NCI-H146 treated with DMSO at 0.1 percent for 48 hours (cell line): ENCODE measurements at regions not wholly inside any gene's neighbourhood (a gene's known extent, or its start where the extent isn't known, plus 50 kb on each side); places are given as distances from the start of the nearest gene placed in this dataset.

Experiments
- DNase-seq: peaks from one replicate; lab custom pipeline; 2025; ENCODE audit not compliant: unreplicated experiment; lab: John Stamatoyannopoulos, UW

- DNase-seq: no peak
Measured at GRCh38 chr4:130416228-130416627, 1320.3 kb downstream of the C4orf33 start.

- DNase-seq: no peak
Measured at GRCh38 chr4:130419211-130419975, 1323.4 kb downstream of the C4orf33 start.

- DNase-seq: no peak
Measured at GRCh38 chr4:130422261-130422660, 1326.3 kb downstream of the C4orf33 start.

GRCh38 chr4:130424211-130424610, 1328.3 kb downstream of the C4orf33 start:
- DNase-seq: no peak

- DNase-seq: no peak
Measured at GRCh38 chr4:130432289-130432688, 1336.3 kb downstream of the C4orf33 start.

GRCh38 chr4:130449741-130450140, 1353.8 kb downstream of the C4orf33 start:
- no peak for DNase-seq

GRCh38 chr4:130468340-130468739, 1372.4 kb downstream of the C4orf33 start:
- no peak for DNase-seq

- no peak for DNase-seq
Measured at GRCh38 chr4:130478406-130478805, 1382.5 kb downstream of the C4orf33 start.

GRCh38 chr4:130479020-130479419, 1383.1 kb downstream of the C4orf33 start:
- no peak for DNase-seq

GRCh38 chr4:130479674-130480073, 1383.7 kb downstream of the C4orf33 start:
- no peak for DNase-seq

GRCh38 chr4:130484826-130485225, 1388.9 kb downstream of the C4orf33 start:
- no peak for DNase-seq

GRCh38 chr4:130485371-130485770, 1389.4 kb downstream of the C4orf33 start:
- DNase-seq: no peak

- no peak for DNase-seq
Measured at GRCh38 chr4:130486186-130486585, 1390.2 kb downstream of the C4orf33 start.

GRCh38 chr4:130486841-130487240, 1390.9 kb downstream of the C4orf33 start:
- no peak for DNase-seq

GRCh38 chr4:130510661-130511060, 1414.7 kb downstream of the C4orf33 start:
- DNase-seq: no peak

- DNase-seq: no peak
Measured at GRCh38 chr4:130511776-130512175, 1415.8 kb downstream of the C4orf33 start.

GRCh38 chr4:130524057-130524456, 1428.1 kb downstream of the C4orf33 start:
- DNase-seq: no peak

GRCh38 chr4:130530505-130530904, 1434.6 kb downstream of the C4orf33 start:
- DNase-seq: no peak

- no peak for DNase-seq
Measured at GRCh38 chr4:130534651-130535050, 1438.7 kb downstream of the C4orf33 start.

GRCh38 chr4:130542953-130543352, 1447.0 kb downstream of the C4orf33 start:
- no peak for DNase-seq

GRCh38 chr4:130545171-130545570, 1449.2 kb downstream of the C4orf33 start:
- no peak for DNase-seq

- no peak for DNase-seq
Measured at GRCh38 chr4:130545596-130545995, 1449.6 kb downstream of the C4orf33 start.

GRCh38 chr4:130559268-130559667, 1463.3 kb downstream of the C4orf33 start:
- DNase-seq: no peak
